HL-60 (cell line): ENCODE measurements at regions not wholly inside any gene's neighbourhood (a gene's known extent, or its start where the extent isn't known, plus 50 kb on each side); places are given as distances from the start of the nearest gene placed in this dataset.

ENCODE experiments used
- CTCF ChIP-seq: IDR thresholded peaks from one replicate; pipeline ENCODE4 v1.5.1; 2011; ENCODE audit warnings: low read length, control low read depth, inconsistent platforms; ENCODE audit not compliant: insufficient read depth
- GABPA ChIP-seq: IDR thresholded peaks from 2 replicates; pipeline ENCODE4 v1.6.1; 2012; ENCODE audit warnings: low read depth
- POLR2AphosphoS5 ChIP-seq: IDR thresholded peaks from 2 replicates; pipeline ENCODE4 v1.6.1; 2012; ENCODE audit warnings: low read depth

GRCh38 chr9:2523591-2523990 is 98.0 kb upstream of the VLDLR start:
- no peak for TF ChIP-seq CTCF
- TF ChIP-seq GABPA: no peak
- no peak for TF ChIP-seq POLR2AphosphoS5
